Activated CD4-positive, alpha-beta T cell treated with anti-CD3 and anti-CD28 coated beads for 4 hours (primary cell): ENCODE measurements at regions not wholly inside any gene's neighbourhood (a gene's known extent, or its start where the extent isn't known, plus 50 kb on each side); places are given as distances from the start of the nearest gene placed in this dataset.
"Not testable (repeated sequence)": the region's sequence is repeated elsewhere in the genome, so short reads cannot be mapped to it uniquely, and the experiment has no call there.

ENCODE experiments used
- DNase-seq, 2 donors: peaks; one replicate each; pipeline ENCODE4 v3.0.0-alpha.2; 2020

- DNase-seq, result no peak
Observed at GRCh38 chr5:114060866-114061265, 301.0 kb upstream of the KCNN2 start.

GRCh38 chr5:114062932-114063867 lies 298.7 kb upstream of the KCNN2 start:
- DNase-seq, result no peak

- DNase-seq, result no peak
Observed at GRCh38 chr5:114065912-114066311, 296.0 kb upstream of the KCNN2 start.

GRCh38 chr5:114070093-114070722 lies 291.7 kb upstream of the KCNN2 start:
- DNase-seq, result no peak

GRCh38 chr5:114089259-114089658 lies 272.6 kb upstream of the KCNN2 start:
- no peak for DNase-seq

- DNase-seq, result no peak
Observed at GRCh38 chr5:114097570-114097969, 264.3 kb upstream of the KCNN2 start.

- DNase-seq, result no peak
Observed at GRCh38 chr5:114099161-114099560, 262.7 kb upstream of the KCNN2 start.

- no peak for DNase-seq
Observed at GRCh38 chr5:114101153-114101552, 260.7 kb upstream of the KCNN2 start.

- no peak for DNase-seq
Observed at GRCh38 chr5:114113604-114114003, 248.3 kb upstream of the KCNN2 start.

- no peak for DNase-seq
Observed at GRCh38 chr5:114116981-114117380, 244.9 kb upstream of the KCNN2 start.

- DNase-seq, result no peak
Observed at GRCh38 chr5:114118511-114118910, 243.4 kb upstream of the KCNN2 start.

GRCh38 chr5:114120166-114120565 lies 241.7 kb upstream of the KCNN2 start:
- no peak for DNase-seq

- no peak for DNase-seq
Observed at GRCh38 chr5:114122852-114123251, 239.0 kb upstream of the KCNN2 start.

- DNase-seq, result no peak
Observed at GRCh38 chr5:114123654-114124053, 238.2 kb upstream of the KCNN2 start.

- no peak for DNase-seq
Observed at GRCh38 chr5:114146398-114146797, 215.5 kb upstream of the KCNN2 start.

- no peak for DNase-seq
Observed at GRCh38 chr5:114148253-114148652, 213.6 kb upstream of the KCNN2 start.

GRCh38 chr5:114148728-114149127 lies 213.1 kb upstream of the KCNN2 start:
- DNase-seq, result not testable (repeated sequence)

- DNase-seq, result no peak
Observed at GRCh38 chr5:114152656-114153360, 209.1 kb upstream of the KCNN2 start.

GRCh38 chr5:114153392-114153791 lies 208.5 kb upstream of the KCNN2 start:
- no peak for DNase-seq

- DNase-seq, result no peak
Observed at GRCh38 chr5:114153833-114154232, 208.0 kb upstream of the KCNN2 start.

- DNase-seq, result no peak
Observed at GRCh38 chr5:114166081-114166480, 195.8 kb upstream of the KCNN2 start.

- no peak for DNase-seq
Observed at GRCh38 chr5:114174131-114174530, 187.7 kb upstream of the KCNN2 start.

- no peak for DNase-seq
Observed at GRCh38 chr5:114174837-114175236, 187.0 kb upstream of the KCNN2 start.

GRCh38 chr5:114176356-114176755 lies 185.5 kb upstream of the KCNN2 start:
- no peak for DNase-seq
